SK-N-SH (cell line): ENCODE measurements at regions not wholly inside any gene's neighbourhood (a gene's known extent, or its start where the extent isn't known, plus 50 kb on each side); places are given as distances from the start of the nearest gene placed in this dataset.

Source experiments
- CTCF ChIA-PET: fragments of 300-600, 350-600 bp; formaldehyde crosslinking; extraction: SDS; loops from one replicate; lab custom pipeline; 2021; lab: Yijun Ruan, JAX
- POLR2A ChIA-PET: fragments of 350-600 bp; sonication (Branson Sonifier 250); formaldehyde crosslinking; extraction: SDS; loops from one replicate; lab custom pipeline; 2020; ENCODE audit warnings: antibody characterized with exemption, inconsistent platforms; lab: Yijun Ruan, JAX
- DNase-seq: peaks from one replicate; pipeline ENCODE4 v3.0.0; 2012
- H2AFZ ChIP-seq: fragments of 200-600 bp; sonication (generic); 2 replicates; pipeline ENCODE4 v1.8.1; 2016; ENCODE audit warnings: antibody characterized with exemption, mild to moderate bottlenecking, low read depth
- H3F3A ChIP-seq: fragments of 200-600 bp; sonication (generic); replicated peaks from 2 replicates; pipeline ENCODE3; 2016; ENCODE audit warnings: antibody characterized with exemption, mild to moderate bottlenecking; ENCODE audit not compliant: insufficient read depth
- H3K27ac ChIP-seq, 2 experiments: fragments of 200-500 bp in 1 of 2; fragments of 200-600 bp in 1 of 2; sonication (Bioruptor generic) in 1 of 2; sonication (generic), shearing (Covaris generic) in 1 of 2; 2 replicates each; pipeline versions ENCODE4 v1.5.1 to v1.6.1; 2014 to 2016; ENCODE audit warnings: low read depth in 2 of 2, inconsistent platforms in 1 of 2, low read length in 1 of 2, mild to moderate bottlenecking in 1 of 2, mixed read lengths in 1 of 2
- H3K27me3 ChIP-seq: fragments of 200-600 bp; sonication (generic), shearing (Covaris generic); 2 replicates; pipeline ENCODE4 v1.6.1; 2016; ENCODE audit warnings: mixed run types; ENCODE audit not compliant: insufficient read depth
- H3K36me3 ChIP-seq, 2 experiments: fragments of 200-500 bp in 1 of 2; fragments of 200-600 bp in 1 of 2; sonication (Bioruptor generic) in 1 of 2; sonication (generic) in 1 of 2; replicated peaks in 1 of 2; 2 replicates each; pipeline versions ENCODE3 to v1.5.1; 2014 to 2016; ENCODE audit warnings: low read length in 1 of 2, mild to moderate bottlenecking in 1 of 2; ENCODE audit not compliant: insufficient read depth in 2 of 2, control insufficient read depth in 1 of 2
- H3K4me1 ChIP-seq, 2 experiments: fragments of 200-500 bp in 1 of 2; fragments of 200-600 bp in 1 of 2; sonication (Bioruptor generic) in 1 of 2; sonication (generic), shearing (Covaris generic) in 1 of 2; 2 replicates each; pipeline versions ENCODE4 v1.5.1 to v1.6.1; 2014 to 2016; ENCODE audit warnings: low read depth in 1 of 2, low read length in 1 of 2, mixed run types in 1 of 2; ENCODE audit not compliant: insufficient read depth in 2 of 2, control insufficient read depth in 1 of 2
- H3K4me2 ChIP-seq: fragments of 200-600 bp; sonication (generic), shearing (Covaris generic); 2 replicates; pipeline ENCODE4 v1.6.1; 2017; ENCODE audit warnings: mixed run types
- H3K4me3 ChIP-seq, 2 experiments: fragments of 200-500 bp in 1 of 2; fragments of 200-600 bp in 1 of 2; sonication (Bioruptor generic) in 1 of 2; sonication (generic), shearing (Covaris generic) in 1 of 2; 2 replicates each; pipeline versions ENCODE4 v1.5.1 to v1.8.1; 2014 to 2016; ENCODE audit warnings: low read depth in 2 of 2, inconsistent platforms in 1 of 2, low read length in 1 of 2, mild to moderate bottlenecking in 1 of 2, mixed read lengths in 1 of 2, moderate library complexity in 1 of 2
- H3K79me2 ChIP-seq: fragments of 200-600 bp; sonication (generic); 2 replicates; pipeline ENCODE4 v1.8.1; 2017; ENCODE audit warnings: mild to moderate bottlenecking; ENCODE audit not compliant: insufficient read depth
- H3K9ac ChIP-seq: fragments of 200-600 bp; sonication (generic); 2 replicates; pipeline ENCODE4 v1.6.1; 2017; ENCODE audit warnings: mixed run types
- H3K9me2 ChIP-seq: fragments of 200-600 bp; sonication (generic); 2 replicates; pipeline ENCODE4 v1.6.1; 2017; ENCODE audit warnings: mixed run types
- H3K9me3 ChIP-seq: fragments of 200-600 bp; sonication (generic); 2 replicates; pipeline ENCODE4 v1.6.1; 2017; ENCODE audit warnings: mixed run types, mild to moderate bottlenecking, moderate library complexity
- H4K20me1 ChIP-seq: fragments of 200-600 bp; sonication (generic); 2 replicates; pipeline ENCODE4 v1.6.1; 2017; ENCODE audit warnings: mild to moderate bottlenecking, mixed run types; ENCODE audit not compliant: insufficient read depth
- CHD2 ChIP-seq: fragments of 150-350 bp; IDR thresholded peaks from 2 replicates; pipeline ENCODE4 v1.6.1; 2018; ENCODE audit warnings: low read length; ENCODE audit not compliant: partially characterized antibody
- EZH2phosphoT487 ChIP-seq: fragments of 200-600 bp; sonication (generic); IDR thresholded peaks from 2 replicates; pipeline ENCODE4 v1.6.1; 2017; ENCODE audit warnings: low read depth, mixed run types, mild to moderate bottlenecking, antibody characterized with exemption, moderate library complexity, borderline replicate concordance
- FOXM1 ChIP-seq: IDR thresholded peaks from 2 replicates; pipeline ENCODE4 v1.4.0; 2012; ENCODE audit warnings: low read depth, mild to moderate bottlenecking
- GATA2 ChIP-seq: sonication (generic); formaldehyde crosslinking; IDR thresholded peaks from 2 replicates; pipeline ENCODE4 v1.5.0; 2020; ENCODE audit warnings: mild to moderate bottlenecking, missing genetic modification reagents
- JUND ChIP-seq: IDR thresholded peaks from 2 replicates; pipeline ENCODE4 v1.4.0; 2012
- MEF2A ChIP-seq: IDR thresholded peaks from 2 replicates; pipeline ENCODE4 v1.4.0; 2012; ENCODE audit warnings: low read depth, borderline replicate concordance
- NFIC ChIP-seq: IDR thresholded peaks from 2 replicates; pipeline ENCODE4 v1.4.0; 2012; ENCODE audit warnings: borderline replicate concordance
- NRF1 ChIP-seq: IDR thresholded peaks from 2 replicates; pipeline ENCODE4 v1.6.1; 2012; ENCODE audit warnings: low read depth, mild to moderate bottlenecking, low read length
- POLR2AphosphoS5 ChIP-seq: IDR thresholded peaks from 2 replicates; pipeline ENCODE4 v1.6.1; 2012; ENCODE audit warnings: low read depth, low read length
- RFX5 ChIP-seq: IDR thresholded peaks from 2 replicates; pipeline ENCODE4 v1.6.1; 2012; ENCODE audit warnings: mild to moderate bottlenecking, improper control_type of control experiment, low read length
- SMC3 ChIP-seq: IDR thresholded peaks from 2 replicates; pipeline ENCODE4 v1.6.1; 2012; ENCODE audit warnings: low read depth, low read length, improper control_type of control experiment
- YY1 ChIP-seq: IDR thresholded peaks from 2 replicates; pipeline ENCODE4 v1.4.0; 2012; ENCODE audit warnings: low read depth, mild to moderate bottlenecking
- WGBS: methylation state at CpG from one replicate; pipeline ENCODE4 v1.1.6; 2017; ENCODE audit warnings: low lambda C conversion rate; 5-methylcytosine and 5-hydroxymethylcytosine counted together
- TF ChIP-seq, protein P1 (sequence below): IDR thresholded peaks from 2 replicates; pipeline ENCODE4 v1.4.0; 2012; ENCODE audit warnings: low read depth, borderline replicate concordance
- TF ChIP-seq, protein P2 (sequence below): fragments of 200-600 bp; sonication (generic); IDR thresholded peaks from 2 replicates; pipeline ENCODE4 v1.6.1; 2017; ENCODE audit warnings: antibody characterized with exemption, mild to moderate bottlenecking, moderate library complexity
- TF ChIP-seq, protein P3 (sequence below): fragments of 150-350 bp; IDR thresholded peaks from 2 replicates; pipeline ENCODE4 v1.6.1; 2016; ENCODE audit warnings: mild to moderate bottlenecking, low read depth, low read length
- TF ChIP-seq, protein P4 (sequence below): fragments of 150-350 bp; IDR thresholded peaks from 2 replicates; pipeline ENCODE4 v1.6.1; 2017; ENCODE audit warnings: antibody characterized with exemption, low read length, low read depth, borderline replicate concordance
- TF ChIP-seq, protein P5 (sequence below): IDR thresholded peaks from 2 replicates; pipeline ENCODE4; 2012

DNA sequence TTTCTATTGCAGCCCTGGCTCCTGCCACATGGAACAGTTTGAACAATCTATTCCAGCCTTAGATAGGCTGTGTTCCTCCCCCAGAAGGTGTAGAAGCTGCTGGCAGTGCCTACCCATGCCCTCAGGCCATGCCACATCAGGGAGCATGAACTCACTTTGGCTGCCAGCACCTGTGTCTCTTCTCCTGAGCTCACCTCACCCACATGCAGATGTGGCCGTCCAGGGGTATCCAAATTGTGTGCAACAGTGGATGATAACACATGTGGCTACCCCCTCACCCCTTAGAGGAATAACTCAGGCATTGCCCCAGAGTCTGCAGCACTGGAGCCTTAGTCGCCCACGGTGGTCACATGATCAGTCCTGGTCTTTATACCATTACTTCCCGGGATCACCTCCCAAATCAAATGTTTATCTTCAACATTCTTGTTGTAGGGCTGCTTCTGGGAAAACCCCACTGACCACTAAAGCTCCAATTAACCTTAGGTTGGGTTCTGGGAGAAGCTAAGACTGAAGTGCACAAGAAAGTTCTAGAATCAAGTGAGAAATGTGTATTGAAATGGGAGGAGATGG is 110.4 kb downstream of the BANF2 start:
- H3K4me1 ChIP-seq = peaks cover 0 to 28% of the 10 kb centered on the region in 2 experiments; a peak in 2 of 4 replicates
- no peak overlapping the region for H2AFZ ChIP-seq
- DNase-seq = no peak
- no peaks in the 10 kb centered on the region for H3K79me2 ChIP-seq
- no peaks in the 10 kb centered on the region for H3F3A ChIP-seq
- no peak overlapping the region for H3K27ac ChIP-seq
- no peak overlapping the region for H3K9ac ChIP-seq
- WGBS = 51% methylated on average over 3 of the region's 4 CpGs
- H3K9me3 ChIP-seq = no peaks in the 10 kb centered on the region
- H4K20me1 ChIP-seq = no peaks in the 10 kb centered on the region
- TF ChIP-seq EZH2phosphoT487 = no peak
- TF ChIP-seq, protein P1, sequence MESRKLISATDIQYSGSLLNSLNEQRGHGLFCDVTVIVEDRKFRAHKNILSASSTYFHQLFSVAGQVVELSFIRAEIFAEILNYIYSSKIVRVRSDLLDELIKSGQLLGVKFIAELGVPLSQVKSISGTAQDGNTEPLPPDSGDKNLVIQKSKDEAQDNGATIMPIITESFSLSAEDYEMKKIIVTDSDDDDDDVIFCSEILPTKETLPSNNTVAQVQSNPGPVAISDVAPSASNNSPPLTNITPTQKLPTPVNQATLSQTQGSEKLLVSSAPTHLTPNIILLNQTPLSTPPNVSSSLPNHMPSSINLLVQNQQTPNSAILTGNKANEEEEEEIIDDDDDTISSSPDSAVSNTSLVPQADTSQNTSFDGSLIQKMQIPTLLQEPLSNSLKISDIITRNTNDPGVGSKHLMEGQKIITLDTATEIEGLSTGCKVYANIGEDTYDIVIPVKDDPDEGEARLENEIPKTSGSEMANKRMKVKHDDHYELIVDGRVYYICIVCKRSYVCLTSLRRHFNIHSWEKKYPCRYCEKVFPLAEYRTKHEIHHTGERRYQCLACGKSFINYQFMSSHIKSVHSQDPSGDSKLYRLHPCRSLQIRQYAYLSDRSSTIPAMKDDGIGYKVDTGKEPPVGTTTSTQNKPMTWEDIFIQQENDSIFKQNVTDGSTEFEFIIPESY = no peak
- no peak for TF ChIP-seq CHD2
- TF ChIP-seq, protein P2, sequence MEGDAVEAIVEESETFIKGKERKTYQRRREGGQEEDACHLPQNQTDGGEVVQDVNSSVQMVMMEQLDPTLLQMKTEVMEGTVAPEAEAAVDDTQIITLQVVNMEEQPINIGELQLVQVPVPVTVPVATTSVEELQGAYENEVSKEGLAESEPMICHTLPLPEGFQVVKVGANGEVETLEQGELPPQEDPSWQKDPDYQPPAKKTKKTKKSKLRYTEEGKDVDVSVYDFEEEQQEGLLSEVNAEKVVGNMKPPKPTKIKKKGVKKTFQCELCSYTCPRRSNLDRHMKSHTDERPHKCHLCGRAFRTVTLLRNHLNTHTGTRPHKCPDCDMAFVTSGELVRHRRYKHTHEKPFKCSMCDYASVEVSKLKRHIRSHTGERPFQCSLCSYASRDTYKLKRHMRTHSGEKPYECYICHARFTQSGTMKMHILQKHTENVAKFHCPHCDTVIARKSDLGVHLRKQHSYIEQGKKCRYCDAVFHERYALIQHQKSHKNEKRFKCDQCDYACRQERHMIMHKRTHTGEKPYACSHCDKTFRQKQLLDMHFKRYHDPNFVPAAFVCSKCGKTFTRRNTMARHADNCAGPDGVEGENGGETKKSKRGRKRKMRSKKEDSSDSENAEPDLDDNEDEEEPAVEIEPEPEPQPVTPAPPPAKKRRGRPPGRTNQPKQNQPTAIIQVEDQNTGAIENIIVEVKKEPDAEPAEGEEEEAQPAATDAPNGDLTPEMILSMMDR = no peak
- H3K4me2 ChIP-seq = no peak overlapping the region
- no peaks in the 10 kb centered on the region for H3K36me3 ChIP-seq
- H3K9me2 ChIP-seq = no peaks in the 10 kb centered on the region
- CTCF ChIA-PET = interaction anchor here (0.8 kb wide), 1 partner anchor 13 kb away, joined by 3 read pairs; no protein-coding TSS in a partner anchor
- POLR2A ChIA-PET = no interaction called here
- H3K27me3 ChIP-seq = no peaks in the 10 kb centered on the region
- no peak overlapping the region for H3K4me3 ChIP-seq

DNA sequence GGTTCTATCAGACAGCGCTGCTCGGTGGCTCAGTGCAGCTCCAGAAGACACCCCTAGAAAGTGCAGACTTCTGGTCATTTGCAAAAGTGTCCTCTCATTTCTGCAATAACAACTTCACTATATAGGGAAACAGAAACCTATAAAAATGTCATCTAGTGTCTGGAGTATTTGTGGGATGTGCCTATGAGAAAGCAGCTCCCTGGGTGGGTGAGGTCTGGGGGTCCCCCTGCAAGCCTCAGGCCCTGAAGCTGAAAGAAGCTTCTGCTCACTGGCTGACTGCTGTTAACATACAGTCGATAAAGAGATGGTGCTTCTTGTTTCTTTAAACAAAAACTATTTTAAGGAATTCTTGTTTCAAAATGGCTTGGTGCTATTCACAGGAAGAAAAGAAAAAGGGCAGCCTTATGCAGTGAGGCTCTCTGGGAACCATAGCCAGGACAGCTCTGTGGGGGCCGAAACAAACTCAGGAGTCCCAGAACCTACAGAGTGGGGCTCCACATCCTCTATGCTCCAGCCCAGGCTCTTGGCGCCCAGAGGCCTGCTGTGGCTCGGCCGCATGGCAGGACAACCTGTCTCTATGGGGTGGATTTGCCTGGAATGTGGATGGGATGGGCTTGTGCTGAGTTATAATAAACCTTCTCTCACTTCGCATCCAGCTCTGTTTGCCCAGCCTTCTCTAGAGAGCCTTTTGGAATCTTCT is 109.7 kb downstream of the BANF2 start:
- TF ChIP-seq, protein P3, sequence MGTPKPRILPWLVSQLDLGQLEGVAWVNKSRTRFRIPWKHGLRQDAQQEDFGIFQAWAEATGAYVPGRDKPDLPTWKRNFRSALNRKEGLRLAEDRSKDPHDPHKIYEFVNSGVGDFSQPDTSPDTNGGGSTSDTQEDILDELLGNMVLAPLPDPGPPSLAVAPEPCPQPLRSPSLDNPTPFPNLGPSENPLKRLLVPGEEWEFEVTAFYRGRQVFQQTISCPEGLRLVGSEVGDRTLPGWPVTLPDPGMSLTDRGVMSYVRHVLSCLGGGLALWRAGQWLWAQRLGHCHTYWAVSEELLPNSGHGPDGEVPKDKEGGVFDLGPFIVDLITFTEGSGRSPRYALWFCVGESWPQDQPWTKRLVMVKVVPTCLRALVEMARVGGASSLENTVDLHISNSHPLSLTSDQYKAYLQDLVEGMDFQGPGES = no peak
- TF ChIP-seq JUND = no peak
- TF ChIP-seq YY1 = no peak
- TF ChIP-seq MEF2A = no peak
- no peak for TF ChIP-seq NFIC
- TF ChIP-seq, protein P4, sequence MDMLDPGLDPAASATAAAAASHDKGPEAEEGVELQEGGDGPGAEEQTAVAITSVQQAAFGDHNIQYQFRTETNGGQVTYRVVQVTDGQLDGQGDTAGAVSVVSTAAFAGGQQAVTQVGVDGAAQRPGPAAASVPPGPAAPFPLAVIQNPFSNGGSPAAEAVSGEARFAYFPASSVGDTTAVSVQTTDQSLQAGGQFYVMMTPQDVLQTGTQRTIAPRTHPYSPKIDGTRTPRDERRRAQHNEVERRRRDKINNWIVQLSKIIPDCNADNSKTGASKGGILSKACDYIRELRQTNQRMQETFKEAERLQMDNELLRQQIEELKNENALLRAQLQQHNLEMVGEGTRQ = no peak
- no peak for TF ChIP-seq RFX5
- TF ChIP-seq, protein P5, sequence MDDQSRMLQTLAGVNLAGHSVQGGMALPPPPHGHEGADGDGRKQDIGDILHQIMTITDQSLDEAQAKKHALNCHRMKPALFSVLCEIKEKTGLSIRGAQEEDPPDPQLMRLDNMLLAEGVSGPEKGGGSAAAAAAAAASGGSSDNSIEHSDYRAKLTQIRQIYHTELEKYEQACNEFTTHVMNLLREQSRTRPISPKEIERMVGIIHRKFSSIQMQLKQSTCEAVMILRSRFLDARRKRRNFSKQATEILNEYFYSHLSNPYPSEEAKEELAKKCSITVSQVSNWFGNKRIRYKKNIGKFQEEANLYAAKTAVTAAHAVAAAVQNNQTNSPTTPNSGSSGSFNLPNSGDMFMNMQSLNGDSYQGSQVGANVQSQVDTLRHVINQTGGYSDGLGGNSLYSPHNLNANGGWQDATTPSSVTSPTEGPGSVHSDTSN = no peak
- TF ChIP-seq NRF1 = no peak
- no peak for TF ChIP-seq FOXM1
- TF ChIP-seq GATA2 (CRISPR knock-in tag) = no peak
- no peak for TF ChIP-seq SMC3
- no peak for TF ChIP-seq POLR2AphosphoS5
- no peak overlapping the region for H2AFZ ChIP-seq
- ChIA-PET POLR2A (no interaction called here), CTCF (interaction anchor here (1.1 kb wide), 1 partner anchor 130 kb away, joined by 3 read pairs; no protein-coding TSS in a partner anchor)
- no peaks in the 10 kb centered on the region for H3K36me3 ChIP-seq
- 72% methylated on average over 8 of the region's 8 CpGs for WGBS
- H3K9me3 ChIP-seq = no peaks in the 10 kb centered on the region
- no peak overlapping the region for H3K4me3 ChIP-seq
- H3K27me3 ChIP-seq = no peaks in the 10 kb centered on the region
- no peak overlapping the region for H3K9ac ChIP-seq
- no peak overlapping the region for H3K27ac ChIP-seq
- H3K4me2 ChIP-seq = no peak overlapping the region
- H3F3A ChIP-seq = no peaks in the 10 kb centered on the region
- H4K20me1 ChIP-seq = no peaks in the 10 kb centered on the region
- H3K79me2 ChIP-seq = no peaks in the 10 kb centered on the region
- H3K4me1 ChIP-seq = peaks cover 0 to 28% of the 10 kb centered on the region in 2 experiments; a peak in 2 of 4 replicates
- no peak for DNase-seq
- H3K9me2 ChIP-seq = no peaks in the 10 kb centered on the region
